ENCODE measurements at regions not wholly inside any gene's neighbourhood (a gene's known extent, or its start where the extent isn't known, plus 50 kb on each side); places are given as distances from the start of the nearest gene placed in this dataset.

DNA sequence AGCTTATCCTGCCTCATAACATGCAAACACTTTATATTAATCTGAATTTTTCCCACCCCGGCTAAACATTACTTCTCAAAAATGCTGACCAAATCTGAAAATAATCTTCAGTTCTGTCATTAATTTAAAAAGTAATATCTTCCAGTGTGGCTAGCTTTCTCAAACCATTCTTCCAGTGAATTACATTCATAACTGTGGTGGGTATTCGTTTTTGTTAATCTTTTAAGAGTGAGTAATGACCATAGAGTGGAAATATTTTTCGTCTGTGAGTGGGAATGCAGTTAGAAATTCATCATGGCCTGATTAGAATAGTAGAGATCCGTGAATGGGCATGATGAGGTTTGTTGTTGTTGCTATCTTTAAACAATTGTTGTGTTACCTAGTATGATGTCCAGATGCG lies 138.6 kb upstream of the SFRP2 start:
- no peak for TF ChIP-seq MYC (IDR thresholded peaks at IDR 0.05; ENCODE audit: low read depth, low read length)
- no peak for TF ChIP-seq POLR2A (IDR thresholded peaks at IDR 0.05; ENCODE audit: extremely low read depth, insufficient read length)
- H3K4me3 ChIP-seq (ENCODE audit: low read depth, low read length), result no peak overlapping the region
- no peak for DNase-seq (ENCODE audit: low read depth)

DNA sequence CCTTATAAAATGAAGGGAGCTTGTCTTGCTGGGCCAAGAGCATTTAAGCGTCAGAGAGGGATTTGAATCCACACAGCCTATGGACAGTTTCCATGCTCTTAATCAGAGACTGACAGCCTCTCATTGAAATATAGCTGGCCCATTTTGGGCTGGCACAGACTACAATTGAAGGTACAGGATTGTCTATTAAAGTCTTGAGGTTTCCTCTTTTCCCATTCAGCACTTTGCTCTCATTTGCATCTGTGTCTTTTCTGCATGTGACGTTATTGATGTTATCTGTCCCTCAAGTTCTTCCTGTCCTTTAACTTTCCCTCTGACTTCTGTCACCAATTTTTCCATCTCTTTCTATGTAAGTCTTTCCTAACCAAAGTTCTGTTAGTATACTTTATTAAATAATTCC lies 133.3 kb upstream of the SFRP2 start:
- TF ChIP-seq MYC (IDR thresholded peaks at IDR 0.05; ENCODE audit: low read depth, low read length), result no peak
- TF ChIP-seq, protein P1, sequence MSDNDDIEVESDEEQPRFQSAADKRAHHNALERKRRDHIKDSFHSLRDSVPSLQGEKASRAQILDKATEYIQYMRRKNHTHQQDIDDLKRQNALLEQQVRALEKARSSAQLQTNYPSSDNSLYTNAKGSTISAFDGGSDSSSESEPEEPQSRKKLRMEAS (IDR thresholded peaks at IDR 0.05; ENCODE audit: low read depth, low read length), result no peak
- TF ChIP-seq POLR2A (IDR thresholded peaks at IDR 0.05; ENCODE audit: extremely low read depth, insufficient read length), result no peak
- TF ChIP-seq, protein P2, sequence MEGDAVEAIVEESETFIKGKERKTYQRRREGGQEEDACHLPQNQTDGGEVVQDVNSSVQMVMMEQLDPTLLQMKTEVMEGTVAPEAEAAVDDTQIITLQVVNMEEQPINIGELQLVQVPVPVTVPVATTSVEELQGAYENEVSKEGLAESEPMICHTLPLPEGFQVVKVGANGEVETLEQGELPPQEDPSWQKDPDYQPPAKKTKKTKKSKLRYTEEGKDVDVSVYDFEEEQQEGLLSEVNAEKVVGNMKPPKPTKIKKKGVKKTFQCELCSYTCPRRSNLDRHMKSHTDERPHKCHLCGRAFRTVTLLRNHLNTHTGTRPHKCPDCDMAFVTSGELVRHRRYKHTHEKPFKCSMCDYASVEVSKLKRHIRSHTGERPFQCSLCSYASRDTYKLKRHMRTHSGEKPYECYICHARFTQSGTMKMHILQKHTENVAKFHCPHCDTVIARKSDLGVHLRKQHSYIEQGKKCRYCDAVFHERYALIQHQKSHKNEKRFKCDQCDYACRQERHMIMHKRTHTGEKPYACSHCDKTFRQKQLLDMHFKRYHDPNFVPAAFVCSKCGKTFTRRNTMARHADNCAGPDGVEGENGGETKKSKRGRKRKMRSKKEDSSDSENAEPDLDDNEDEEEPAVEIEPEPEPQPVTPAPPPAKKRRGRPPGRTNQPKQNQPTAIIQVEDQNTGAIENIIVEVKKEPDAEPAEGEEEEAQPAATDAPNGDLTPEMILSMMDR (IDR thresholded peaks at IDR 0.05; ENCODE audit: low read depth, low read length), result no peak
- H3K4me3 ChIP-seq (ENCODE audit: low read depth, low read length), result no peak overlapping the region
- no peak for DNase-seq (ENCODE audit: low read depth)

DNA sequence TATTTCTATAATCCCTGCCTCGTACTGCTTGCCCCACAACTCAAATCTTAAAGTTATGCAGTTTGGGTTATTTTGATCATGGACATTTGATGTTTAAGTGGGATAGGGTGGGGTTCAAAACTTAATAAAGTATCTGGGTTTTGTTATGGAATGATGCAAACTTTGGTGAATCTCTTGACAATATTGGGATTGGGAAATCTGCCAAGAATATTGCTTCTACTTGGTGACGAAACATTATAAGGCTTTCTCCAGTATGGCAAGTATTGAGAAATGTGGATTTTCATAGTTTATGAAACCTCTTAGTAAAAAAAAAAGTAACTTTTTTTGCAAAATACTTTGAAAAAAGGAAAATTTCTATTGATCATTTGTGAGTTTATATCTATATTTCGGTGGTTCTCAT lies 130.8 kb upstream of the SFRP2 start:
- no peak for TF ChIP-seq POLR2A (IDR thresholded peaks at IDR 0.05; ENCODE audit: extremely low read depth, insufficient read length)
- no peak for TF ChIP-seq MYC (IDR thresholded peaks at IDR 0.05; ENCODE audit: low read depth, low read length)
- TF ChIP-seq, protein P1 (IDR thresholded peaks at IDR 0.05; ENCODE audit: low read depth, low read length), result no peak
- TF ChIP-seq, protein P2 (IDR thresholded peaks at IDR 0.05; ENCODE audit: low read depth, low read length), result no peak
- no peak for DNase-seq (ENCODE audit: low read depth)
- no peak overlapping the region for H3K4me3 ChIP-seq (ENCODE audit: low read depth, low read length)

DNA sequence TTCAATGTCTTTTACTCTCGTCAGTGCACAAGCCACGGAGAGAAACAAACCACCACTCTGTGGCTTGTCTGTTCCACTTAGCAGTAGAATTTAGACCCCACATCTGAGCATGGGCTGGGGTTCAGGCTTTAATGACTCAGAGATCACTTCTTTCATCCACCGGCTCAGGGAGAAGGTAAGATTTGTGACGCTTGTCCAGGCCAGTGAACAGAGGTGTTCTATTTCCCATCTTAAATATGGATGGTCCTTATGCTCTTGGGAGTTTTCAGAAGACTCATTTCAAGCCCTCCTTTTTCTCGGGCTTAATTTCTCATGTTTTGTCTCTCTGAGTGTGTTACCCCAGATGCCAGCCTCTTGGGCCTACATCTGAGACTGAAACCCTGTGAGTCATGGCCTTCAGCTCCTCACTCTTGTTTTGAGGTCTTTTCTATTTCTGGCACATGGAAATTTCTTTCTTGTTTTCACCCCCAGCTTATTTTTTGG lies 127.4 kb upstream of the SFRP2 start:
- H3K4me3 ChIP-seq (ENCODE audit: low read depth, low read length), result no peak overlapping the region
- TF ChIP-seq POLR2A (IDR thresholded peaks at IDR 0.05; ENCODE audit: extremely low read depth, insufficient read length), result no peak
- TF ChIP-seq, protein P1 (IDR thresholded peaks at IDR 0.05; ENCODE audit: low read depth, low read length), result no peak
- no peak for TF ChIP-seq MYC (IDR thresholded peaks at IDR 0.05; ENCODE audit: low read depth, low read length)
- TF ChIP-seq, protein P2 (IDR thresholded peaks at IDR 0.05; ENCODE audit: low read depth, low read length), result no peak
- DNase-seq (ENCODE audit: low read depth), result no peak

DNA sequence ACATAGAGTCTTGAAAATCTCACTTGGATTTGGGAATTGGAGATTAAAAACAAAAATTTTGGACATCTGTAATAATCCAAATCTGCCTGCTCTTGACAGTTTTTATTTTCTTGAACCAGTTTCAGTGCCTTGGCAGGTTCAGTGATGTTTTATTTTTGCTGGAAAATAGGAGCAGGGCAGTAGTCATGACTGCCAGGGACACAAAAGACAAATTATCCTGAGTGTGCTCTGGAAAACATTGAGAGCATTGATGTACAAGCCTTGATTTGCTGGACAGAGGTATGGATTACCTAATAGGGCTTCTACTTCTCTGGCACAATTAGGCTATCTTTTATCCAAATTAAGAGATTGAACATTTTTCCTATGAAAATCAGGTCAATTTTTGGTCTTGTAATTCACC lies 123.4 kb upstream of the SFRP2 start:
- TF ChIP-seq, protein P1 (IDR thresholded peaks at IDR 0.05; ENCODE audit: low read depth, low read length), result no peak
- TF ChIP-seq, protein P2 (IDR thresholded peaks at IDR 0.05; ENCODE audit: low read depth, low read length), result no peak
- no peak for TF ChIP-seq POLR2A (IDR thresholded peaks at IDR 0.05; ENCODE audit: extremely low read depth, insufficient read length)
- TF ChIP-seq MYC (IDR thresholded peaks at IDR 0.05; ENCODE audit: low read depth, low read length), result no peak
- no peak overlapping the region for H3K4me3 ChIP-seq (ENCODE audit: low read depth, low read length)
- DNase-seq (ENCODE audit: low read depth), result no peak

DNA sequence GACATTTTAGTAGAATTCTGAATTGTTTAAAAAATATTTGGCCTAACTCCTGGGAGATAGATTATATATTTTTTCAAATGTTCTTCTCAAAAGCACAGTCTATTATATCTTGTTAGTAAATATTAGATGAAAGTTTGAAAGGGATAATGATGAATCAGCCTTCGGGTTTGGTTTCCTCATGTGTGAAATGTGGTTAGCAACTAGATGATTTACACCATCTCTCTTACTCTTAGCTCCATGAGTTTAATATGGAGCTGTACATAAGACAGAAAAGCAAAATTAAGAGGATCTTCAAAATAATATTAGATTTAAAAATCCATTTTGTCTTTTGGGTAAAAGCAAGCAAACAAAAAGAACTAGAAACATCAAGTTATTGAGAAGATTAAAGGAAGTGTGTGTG lies 120.8 kb upstream of the SFRP2 start:
- TF ChIP-seq, protein P2 (IDR thresholded peaks at IDR 0.05; ENCODE audit: low read depth, low read length), result no peak
- TF ChIP-seq, protein P1 (IDR thresholded peaks at IDR 0.05; ENCODE audit: low read depth, low read length), result no peak
- TF ChIP-seq POLR2A (IDR thresholded peaks at IDR 0.05; ENCODE audit: extremely low read depth, insufficient read length) (no peak), MYC (IDR thresholded peaks at IDR 0.05; ENCODE audit: low read depth, low read length) (no peak)
- DNase-seq (ENCODE audit: low read depth), result no peak
- H3K4me3 ChIP-seq (ENCODE audit: low read depth, low read length), result no peak overlapping the region

All from NB4 (cell line).